ENCODE measurements at regions not wholly inside any gene's neighbourhood (a gene's known extent, or its start where the extent isn't known, plus 50 kb on each side); places are given as distances from the start of the nearest gene placed in this dataset.

DNA sequence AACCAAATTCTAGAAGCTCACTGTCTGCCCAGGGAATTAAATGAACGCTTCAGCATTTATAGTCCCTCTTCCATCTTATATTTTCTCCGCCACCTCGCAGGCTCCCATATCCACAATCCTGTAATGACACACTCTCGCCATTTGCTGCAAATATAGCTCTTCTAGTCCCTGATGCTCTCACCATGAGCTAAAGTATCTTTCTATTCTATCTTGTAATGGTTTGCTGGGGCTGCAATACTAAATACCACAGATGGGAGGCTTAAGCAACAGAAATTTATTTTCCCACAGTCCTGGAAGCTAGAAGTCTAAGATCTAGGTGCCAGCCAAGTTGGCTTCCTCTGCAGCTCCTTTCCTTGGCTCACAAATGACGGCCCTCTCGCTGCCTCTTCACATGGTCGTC lies 106.9 kb upstream of the NPHP3 start:
- TF ChIP-seq, protein P1, sequence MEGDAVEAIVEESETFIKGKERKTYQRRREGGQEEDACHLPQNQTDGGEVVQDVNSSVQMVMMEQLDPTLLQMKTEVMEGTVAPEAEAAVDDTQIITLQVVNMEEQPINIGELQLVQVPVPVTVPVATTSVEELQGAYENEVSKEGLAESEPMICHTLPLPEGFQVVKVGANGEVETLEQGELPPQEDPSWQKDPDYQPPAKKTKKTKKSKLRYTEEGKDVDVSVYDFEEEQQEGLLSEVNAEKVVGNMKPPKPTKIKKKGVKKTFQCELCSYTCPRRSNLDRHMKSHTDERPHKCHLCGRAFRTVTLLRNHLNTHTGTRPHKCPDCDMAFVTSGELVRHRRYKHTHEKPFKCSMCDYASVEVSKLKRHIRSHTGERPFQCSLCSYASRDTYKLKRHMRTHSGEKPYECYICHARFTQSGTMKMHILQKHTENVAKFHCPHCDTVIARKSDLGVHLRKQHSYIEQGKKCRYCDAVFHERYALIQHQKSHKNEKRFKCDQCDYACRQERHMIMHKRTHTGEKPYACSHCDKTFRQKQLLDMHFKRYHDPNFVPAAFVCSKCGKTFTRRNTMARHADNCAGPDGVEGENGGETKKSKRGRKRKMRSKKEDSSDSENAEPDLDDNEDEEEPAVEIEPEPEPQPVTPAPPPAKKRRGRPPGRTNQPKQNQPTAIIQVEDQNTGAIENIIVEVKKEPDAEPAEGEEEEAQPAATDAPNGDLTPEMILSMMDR (IDR thresholded peaks at IDR 0.05), result no peak
- TF ChIP-seq POLR2AphosphoS5 (IDR thresholded peaks at IDR 0.05; ENCODE audit: low read depth, low read length) (no peak), SIN3A (IDR thresholded peaks at IDR 0.05; ENCODE audit: borderline replicate concordance, insufficient read depth, low read depth, low read length) (no peak), TCF7L2 (IDR thresholded peaks at IDR 0.05; ENCODE audit: low read depth, low read length) (no peak)
- TF ChIP-seq, protein P2, sequence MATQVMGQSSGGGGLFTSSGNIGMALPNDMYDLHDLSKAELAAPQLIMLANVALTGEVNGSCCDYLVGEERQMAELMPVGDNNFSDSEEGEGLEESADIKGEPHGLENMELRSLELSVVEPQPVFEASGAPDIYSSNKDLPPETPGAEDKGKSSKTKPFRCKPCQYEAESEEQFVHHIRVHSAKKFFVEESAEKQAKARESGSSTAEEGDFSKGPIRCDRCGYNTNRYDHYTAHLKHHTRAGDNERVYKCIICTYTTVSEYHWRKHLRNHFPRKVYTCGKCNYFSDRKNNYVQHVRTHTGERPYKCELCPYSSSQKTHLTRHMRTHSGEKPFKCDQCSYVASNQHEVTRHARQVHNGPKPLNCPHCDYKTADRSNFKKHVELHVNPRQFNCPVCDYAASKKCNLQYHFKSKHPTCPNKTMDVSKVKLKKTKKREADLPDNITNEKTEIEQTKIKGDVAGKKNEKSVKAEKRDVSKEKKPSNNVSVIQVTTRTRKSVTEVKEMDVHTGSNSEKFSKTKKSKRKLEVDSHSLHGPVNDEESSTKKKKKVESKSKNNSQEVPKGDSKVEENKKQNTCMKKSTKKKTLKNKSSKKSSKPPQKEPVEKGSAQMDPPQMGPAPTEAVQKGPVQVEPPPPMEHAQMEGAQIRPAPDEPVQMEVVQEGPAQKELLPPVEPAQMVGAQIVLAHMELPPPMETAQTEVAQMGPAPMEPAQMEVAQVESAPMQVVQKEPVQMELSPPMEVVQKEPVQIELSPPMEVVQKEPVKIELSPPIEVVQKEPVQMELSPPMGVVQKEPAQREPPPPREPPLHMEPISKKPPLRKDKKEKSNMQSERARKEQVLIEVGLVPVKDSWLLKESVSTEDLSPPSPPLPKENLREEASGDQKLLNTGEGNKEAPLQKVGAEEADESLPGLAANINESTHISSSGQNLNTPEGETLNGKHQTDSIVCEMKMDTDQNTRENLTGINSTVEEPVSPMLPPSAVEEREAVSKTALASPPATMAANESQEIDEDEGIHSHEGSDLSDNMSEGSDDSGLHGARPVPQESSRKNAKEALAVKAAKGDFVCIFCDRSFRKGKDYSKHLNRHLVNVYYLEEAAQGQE (IDR thresholded peaks at IDR 0.05; ENCODE audit: insufficient read depth in 1 of 2, low read depth in 2 of 2, low read length in 1 of 2), result no peak

All from Panc1 (cell line).